K562 (cell line): ENCODE measurements at regions not wholly inside any gene's neighbourhood (a gene's known extent, or its start where the extent isn't known, plus 50 kb on each side); places are given as distances from the start of the nearest gene placed in this dataset.

Source experiments
- ATAC-seq: fragments of 200-7000 bp; cut with Tn5 transposase; 3 replicates; pipeline ENCODE4 v1.9.1; 2020; ENCODE audit warnings: moderate library complexity
- BruUV-seq: library from RNA; stranded (reverse); fragments of 400-500 nt; replicated peaks from 2 replicates; lab custom pipeline; 2021; lab: Mats Ljungman, UMichigan
- CTCF ChIA-PET: fragments of 300-600 bp; formaldehyde crosslinking; extraction: SDS; loops from one replicate; lab custom pipeline; 2021; ENCODE audit warnings: low intra/inter-chr PET ratio; lab: Yijun Ruan, JAX
- POLR2A ChIA-PET: fragments of 300-600, 350-650 bp; sonication (Branson Sonifier 250); formaldehyde crosslinking; extraction: SDS; loops from one replicate; lab custom pipeline; 2021; ENCODE audit warnings: antibody characterized with exemption, inconsistent platforms; lab: Yijun Ruan, JAX
- DNase-seq, 4 experiments: peaks; one replicate each; pipeline versions ENCODE4 v3.0.0 to v3.0.0-alpha.2; 2011 to 2018; ENCODE audit warnings: low spot score in 3 of 4, mixed read lengths in 3 of 4; ENCODE audit errors: extremely low read depth in 1 of 4
- FAIRE-seq: peaks from 2 replicates; lab custom pipeline; 2011; peaks lifted over from hg19 to GRCh38; lab: Jason Lieb, UNC
- H2AFZ ChIP-seq: 2 replicates; pipeline ENCODE4 v1.6.0; 2011; ENCODE audit warnings: low read depth, low read length, control low read depth, inconsistent platforms
- H3K27ac ChIP-seq: fragments of 200-600 bp; 3 replicates; pipeline ENCODE4 v1.8.0; 2011; ENCODE audit warnings: low read depth, mild to moderate bottlenecking, control low read depth, inconsistent platforms, low read length, moderate library complexity, mixed read lengths; ENCODE audit errors: extremely low read depth
- H3K27me3 ChIP-seq, 2 experiments: fragments of 300-600 bp in 1 of 2; 2 replicates in 1 of 2; 3 replicates in 1 of 2; pipeline versions ENCODE4 v1.6.0 to v1.8.0; 2011; ENCODE audit warnings: inconsistent platforms in 2 of 2, low read length in 2 of 2, mild to moderate bottlenecking in 1 of 2, mixed read lengths in 1 of 2, moderate library complexity in 1 of 2; ENCODE audit not compliant: control insufficient read depth in 2 of 2, insufficient read depth in 2 of 2
- H3K36me3 ChIP-seq: fragments of 300-600 bp; 3 replicates; pipeline ENCODE4 v1.8.0; 2011; ENCODE audit warnings: mild to moderate bottlenecking, low read length, inconsistent platforms; ENCODE audit not compliant: control insufficient read depth, insufficient read depth
- H3K4me1 ChIP-seq, 2 experiments: fragments of 200-600 bp in 1 of 2; replicated peaks in 1 of 2; 2 replicates in 1 of 2; 3 replicates in 1 of 2; pipeline versions ENCODE4 v1.5.1 to v1.8.0; 2011; ENCODE audit warnings: inconsistent platforms in 2 of 2, low read length in 2 of 2, mild to moderate bottlenecking in 1 of 2, mixed read lengths in 1 of 2, moderate library complexity in 1 of 2; ENCODE audit not compliant: control insufficient read depth in 2 of 2, insufficient read depth in 2 of 2
- H3K4me2 ChIP-seq: 2 replicates; pipeline ENCODE4 v1.6.1; 2011; ENCODE audit warnings: low read length, control low read depth, inconsistent platforms, mixed read lengths; ENCODE audit not compliant: insufficient read depth
- H3K4me3 ChIP-seq: fragments of 200-600 bp; sonication (generic), shearing (Covaris generic); 2 replicates; pipeline ENCODE4 v1.5.1; 2016; ENCODE audit warnings: control low read depth, inconsistent platforms
- H3K79me2 ChIP-seq: fragments of 200-600 bp; 3 replicates; pipeline ENCODE4 v1.8.0; 2011; ENCODE audit warnings: low read length, inconsistent platforms; ENCODE audit not compliant: control insufficient read depth, insufficient read depth
- H3K9ac ChIP-seq, 2 experiments: 2 replicates each; pipeline versions ENCODE4 v1.6.0 to v1.6.1; 2011; ENCODE audit warnings: low read depth in 2 of 2, low read length in 2 of 2, control low read depth in 1 of 2, inconsistent platforms in 1 of 2, mild to moderate bottlenecking in 1 of 2, mixed read lengths in 1 of 2; ENCODE audit not compliant: insufficient read depth in 1 of 2
- H3K9me1 ChIP-seq: one replicate; pipeline ENCODE4 v1.6.0; 2011; ENCODE audit warnings: inconsistent platforms, mild to moderate bottlenecking, low read length, moderate library complexity; ENCODE audit not compliant: control insufficient read depth, insufficient read depth
- H3K9me3 ChIP-seq: replicated peaks from 2 replicates; pipeline ENCODE4 v1.5.1; 2011; ENCODE audit warnings: low read depth, low read length, inconsistent platforms; ENCODE audit not compliant: control insufficient read depth, insufficient read depth
- H4K20me1 ChIP-seq: replicated peaks from 2 replicates; pipeline ENCODE4 v1.6.1; 2011; ENCODE audit warnings: low read length, inconsistent platforms, mixed read lengths; ENCODE audit not compliant: control insufficient read depth, insufficient read depth
- ARHGAP35 ChIP-seq: fragments of 450-650 bp; IDR thresholded peaks from 2 replicates; pipeline ENCODE4 v1.6.1; 2018; ENCODE audit not compliant: partially characterized antibody
- DACH1 ChIP-seq: fragments of 450-650 bp; IDR thresholded peaks from 2 replicates; pipeline ENCODE4 v1.6.1; 2018; ENCODE audit not compliant: partially characterized antibody
- ELF2 ChIP-seq: fragments of 250-450 bp; sonication (Bioruptor Pico); IDR thresholded peaks from 2 replicates; pipeline ENCODE4 v1.5.0; 2021; ENCODE audit warnings: mild to moderate bottlenecking
- IFI16 ChIP-seq: fragments of 250-450 bp; sonication (Bioruptor Pico); IDR thresholded peaks from 2 replicates; pipeline ENCODE4 v2.1.2; 2022; ENCODE audit warnings: mild to moderate bottlenecking, inconsistent platforms
- NFIX ChIP-seq: fragments of 250-450 bp; sonication (Bioruptor Pico); IDR thresholded peaks from 2 replicates; pipeline ENCODE4 v1.4.0; 2020; ENCODE audit warnings: low read depth, mild to moderate bottlenecking, moderate library complexity
- POLR2A ChIP-seq: fragments of 450-650 bp; conservative IDR thresholded peaks from 2 replicates; pipeline ENCODE4 v1.6.1; 2016
- STAG1 ChIP-seq: sonication (generic); formaldehyde crosslinking; IDR thresholded peaks from 2 replicates; pipeline ENCODE4 v1.5.0; 2020; ENCODE audit warnings: missing genetic modification reagents, borderline replicate concordance
- ZNF212 ChIP-seq: fragments of 450-650 bp; formaldehyde crosslinking; IDR thresholded peaks from 2 replicates; pipeline ENCODE4 v1.4.0; 2020; ENCODE audit warnings: mild to moderate bottlenecking
- ZNF436 ChIP-seq: fragments of 250-450, 450-650 bp; sonication (Bioruptor Pico); formaldehyde crosslinking; IDR thresholded peaks from 2 replicates; pipeline ENCODE4 v1.7.0; 2020; ENCODE audit warnings: mild to moderate bottlenecking
- WGBS: fragments of 100-300 bp; shearing (Covaris generic); methylation state at CpG from one replicate; pipeline ENCODE4 v1.1.6; 2016; ENCODE audit warnings: low coverage, mixed read lengths; ENCODE audit not compliant: insufficient coverage; ENCODE audit errors: missing lambda C conversion rate; 5-methylcytosine and 5-hydroxymethylcytosine counted together
- in situ Hi-C: fragments of 300-500 bp; cut with MboI; formaldehyde crosslinking; loops from 4 replicates; pipeline ENCODE4 v1.15.0; 2018; ENCODE audit warnings: inconsistent platforms, mixed read lengths
- intact Hi-C: fragments of 100-400 bp; cut with micrococcal nuclease; formaldehyde crosslinking; loops from 2 replicates; pipeline ENCODE4 v1.14.2; 2022
- TF ChIP-seq, protein P1 (sequence below): fragments of 250-450 bp; sonication (Bioruptor Pico); IDR thresholded peaks from 2 replicates; pipeline ENCODE4 v1.5.1; 2021; ENCODE audit warnings: mild to moderate bottlenecking
- TF ChIP-seq, protein P2 (sequence below): sonication (generic); formaldehyde crosslinking; IDR thresholded peaks from 2 replicates; pipeline ENCODE4 v1.4.0; 2020; ENCODE audit warnings: mild to moderate bottlenecking, missing genetic modification reagents
- TF ChIP-seq, protein P3 (sequence below): fragments of 450-650 bp; formaldehyde crosslinking; IDR thresholded peaks from 2 replicates; pipeline ENCODE4 v1.4.0; 2020; ENCODE audit warnings: mild to moderate bottlenecking, moderate library complexity
- TF ChIP-seq, protein P4 (sequence below): sonication (generic); formaldehyde crosslinking; IDR thresholded peaks from 2 replicates; pipeline ENCODE4 v1.8.1; 2023; ENCODE audit warnings: mild to moderate bottlenecking, missing genetic modification reagents
- TF ChIP-seq, protein P5 (sequence below): IDR thresholded peaks from 2 replicates; pipeline ENCODE4 v1.6.1; 2011; ENCODE audit warnings: borderline replicate concordance, low read depth, mild to moderate bottlenecking, moderate library complexity, low read length; ENCODE audit not compliant: insufficient read depth, poor library complexity, severe bottlenecking

DNA sequence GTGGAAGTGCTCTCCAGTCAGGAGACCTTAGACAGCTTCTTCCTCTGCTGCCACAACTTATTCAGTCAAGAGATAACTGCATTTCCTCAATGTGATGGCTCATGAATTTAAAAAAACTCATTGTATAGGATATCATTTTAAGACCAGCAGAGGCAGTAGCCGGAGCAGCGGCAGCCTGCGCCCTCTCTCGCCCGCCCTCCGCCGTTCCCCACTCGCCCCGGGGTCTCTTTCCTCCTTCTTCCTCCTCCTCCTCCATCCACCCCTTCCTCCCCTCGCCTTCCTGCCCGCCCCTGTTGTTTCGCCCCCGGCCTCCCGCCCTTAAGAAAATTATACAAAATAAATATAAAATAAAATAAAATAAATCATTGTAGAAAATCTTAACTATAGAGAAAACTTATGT, 687.6 kb downstream of the FLRT2 start:
- H3K4me2 ChIP-seq, result no peak overlapping the region
- H4K20me1 ChIP-seq, result no peaks in the 10 kb centered on the region
- no peaks in the 10 kb centered on the region for H3K9me1 ChIP-seq
- in situ Hi-C loops, result no loop called here
- H3K27ac ChIP-seq, result no peak overlapping the region
- H3K9ac ChIP-seq, result no peak overlapping the region
- TF ChIP-seq POLR2A, result no peak
- no peak for TF ChIP-seq ELF2 (CRISPR knock-in tag)
- TF ChIP-seq NFIX (CRISPR knock-in tag), result no peak
- no peak for TF ChIP-seq ZNF212 (CRISPR knock-in tag)
- TF ChIP-seq, protein P1, sequence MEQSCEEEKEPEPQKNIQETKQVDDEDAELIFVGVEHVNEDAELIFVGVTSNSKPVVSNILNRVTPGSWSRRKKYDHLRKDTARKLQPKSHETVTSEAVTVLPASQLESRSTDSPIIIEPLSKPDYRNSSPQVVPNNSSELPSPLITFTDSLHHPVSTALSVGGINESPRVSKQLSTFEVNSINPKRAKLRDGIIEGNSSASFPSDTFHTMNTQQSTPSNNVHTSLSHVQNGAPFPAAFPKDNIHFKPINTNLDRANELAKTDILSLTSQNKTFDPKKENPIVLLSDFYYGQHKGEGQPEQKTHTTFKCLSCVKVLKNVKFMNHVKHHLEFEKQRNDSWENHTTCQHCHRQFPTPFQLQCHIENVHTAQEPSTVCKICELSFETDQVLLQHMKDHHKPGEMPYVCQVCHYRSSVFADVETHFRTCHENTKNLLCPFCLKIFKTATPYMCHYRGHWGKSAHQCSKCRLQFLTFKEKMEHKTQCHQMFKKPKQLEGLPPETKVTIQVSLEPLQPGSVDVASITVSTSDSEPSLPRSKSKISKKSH (CRISPR knock-in tag), result no peak
- TF ChIP-seq, protein P2, sequence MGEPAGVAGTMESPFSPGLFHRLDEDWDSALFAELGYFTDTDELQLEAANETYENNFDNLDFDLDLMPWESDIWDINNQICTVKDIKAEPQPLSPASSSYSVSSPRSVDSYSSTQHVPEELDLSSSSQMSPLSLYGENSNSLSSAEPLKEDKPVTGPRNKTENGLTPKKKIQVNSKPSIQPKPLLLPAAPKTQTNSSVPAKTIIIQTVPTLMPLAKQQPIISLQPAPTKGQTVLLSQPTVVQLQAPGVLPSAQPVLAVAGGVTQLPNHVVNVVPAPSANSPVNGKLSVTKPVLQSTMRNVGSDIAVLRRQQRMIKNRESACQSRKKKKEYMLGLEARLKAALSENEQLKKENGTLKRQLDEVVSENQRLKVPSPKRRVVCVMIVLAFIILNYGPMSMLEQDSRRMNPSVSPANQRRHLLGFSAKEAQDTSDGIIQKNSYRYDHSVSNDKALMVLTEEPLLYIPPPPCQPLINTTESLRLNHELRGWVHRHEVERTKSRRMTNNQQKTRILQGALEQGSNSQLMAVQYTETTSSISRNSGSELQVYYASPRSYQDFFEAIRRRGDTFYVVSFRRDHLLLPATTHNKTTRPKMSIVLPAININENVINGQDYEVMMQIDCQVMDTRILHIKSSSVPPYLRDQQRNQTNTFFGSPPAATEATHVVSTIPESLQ, result no peak
- TF ChIP-seq, protein P3, sequence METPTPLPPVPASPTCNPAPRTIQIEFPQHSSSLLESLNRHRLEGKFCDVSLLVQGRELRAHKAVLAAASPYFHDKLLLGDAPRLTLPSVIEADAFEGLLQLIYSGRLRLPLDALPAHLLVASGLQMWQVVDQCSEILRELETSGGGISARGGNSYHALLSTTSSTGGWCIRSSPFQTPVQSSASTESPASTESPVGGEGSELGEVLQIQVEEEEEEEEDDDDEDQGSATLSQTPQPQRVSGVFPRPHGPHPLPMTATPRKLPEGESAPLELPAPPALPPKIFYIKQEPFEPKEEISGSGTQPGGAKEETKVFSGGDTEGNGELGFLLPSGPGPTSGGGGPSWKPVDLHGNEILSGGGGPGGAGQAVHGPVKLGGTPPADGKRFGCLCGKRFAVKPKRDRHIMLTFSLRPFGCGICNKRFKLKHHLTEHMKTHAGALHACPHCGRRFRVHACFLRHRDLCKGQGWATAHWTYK (CRISPR knock-in tag), result no peak
- TF ChIP-seq, protein P4, sequence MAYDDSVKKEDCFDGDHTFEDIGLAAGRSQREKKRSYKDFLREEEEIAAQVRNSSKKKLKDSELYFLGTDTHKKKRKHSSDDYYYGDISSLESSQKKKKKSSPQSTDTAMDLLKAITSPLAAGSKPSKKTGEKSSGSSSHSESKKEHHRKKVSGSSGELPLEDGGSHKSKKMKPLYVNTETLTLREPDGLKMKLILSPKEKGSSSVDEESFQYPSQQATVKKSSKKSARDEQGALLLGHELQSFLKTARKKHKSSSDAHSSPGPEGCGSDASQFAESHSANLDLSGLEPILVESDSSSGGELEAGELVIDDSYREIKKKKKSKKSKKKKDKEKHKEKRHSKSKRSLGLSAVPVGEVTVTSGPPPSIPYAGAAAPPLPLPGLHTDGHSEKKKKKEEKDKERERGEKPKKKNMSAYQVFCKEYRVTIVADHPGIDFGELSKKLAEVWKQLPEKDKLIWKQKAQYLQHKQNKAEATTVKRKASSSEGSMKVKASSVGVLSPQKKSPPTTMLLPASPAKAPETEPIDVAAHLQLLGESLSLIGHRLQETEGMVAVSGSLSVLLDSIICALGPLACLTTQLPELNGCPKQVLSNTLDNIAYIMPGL (CRISPR knock-in tag), result no peak
- TF ChIP-seq, protein P5, sequence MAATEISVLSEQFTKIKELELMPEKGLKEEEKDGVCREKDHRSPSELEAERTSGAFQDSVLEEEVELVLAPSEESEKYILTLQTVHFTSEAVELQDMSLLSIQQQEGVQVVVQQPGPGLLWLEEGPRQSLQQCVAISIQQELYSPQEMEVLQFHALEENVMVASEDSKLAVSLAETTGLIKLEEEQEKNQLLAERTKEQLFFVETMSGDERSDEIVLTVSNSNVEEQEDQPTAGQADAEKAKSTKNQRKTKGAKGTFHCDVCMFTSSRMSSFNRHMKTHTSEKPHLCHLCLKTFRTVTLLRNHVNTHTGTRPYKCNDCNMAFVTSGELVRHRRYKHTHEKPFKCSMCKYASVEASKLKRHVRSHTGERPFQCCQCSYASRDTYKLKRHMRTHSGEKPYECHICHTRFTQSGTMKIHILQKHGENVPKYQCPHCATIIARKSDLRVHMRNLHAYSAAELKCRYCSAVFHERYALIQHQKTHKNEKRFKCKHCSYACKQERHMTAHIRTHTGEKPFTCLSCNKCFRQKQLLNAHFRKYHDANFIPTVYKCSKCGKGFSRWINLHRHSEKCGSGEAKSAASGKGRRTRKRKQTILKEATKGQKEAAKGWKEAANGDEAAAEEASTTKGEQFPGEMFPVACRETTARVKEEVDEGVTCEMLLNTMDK, result no peak
- no peak for TF ChIP-seq ZNF436
- no peak for TF ChIP-seq ARHGAP35
- no peak for TF ChIP-seq IFI16 (CRISPR knock-in tag)
- TF ChIP-seq STAG1 (CRISPR knock-in tag), result no peak
- no peak for TF ChIP-seq DACH1
- TF ChIP-seq, all 486 proteins: peak for 0
- no peak for DNase-seq
- no CpG with 5 or more reads among the region's 14 CpGs for WGBS
- no peaks in the 10 kb centered on the region for H3K9me3 ChIP-seq
- POLR2A ChIA-PET, result no interaction called here
- CTCF ChIA-PET, result no interaction called here
- no peaks in the 10 kb centered on the region for H3K27me3 ChIP-seq
- H3K4me1 ChIP-seq, result no peaks in the 10 kb centered on the region
- ATAC-seq, result no peak
- no peak overlapping the region for H2AFZ ChIP-seq
- FAIRE-seq, result no peak
- H3K79me2 ChIP-seq, result no peaks in the 10 kb centered on the region
- no peaks in the 10 kb centered on the region for H3K36me3 ChIP-seq
- intact Hi-C loops, result no loop called here
- BruUV-seq, result no TSS peak
- no peak overlapping the region for H3K4me3 ChIP-seq
